GM18517 (cell line): ENCODE measurements at regions not wholly inside any gene's neighbourhood (a gene's known extent, or its start where the extent isn't known, plus 50 kb on each side); places are given as distances from the start of the nearest gene placed in this dataset.

Experiments used
- ATAC-seq: cut with Tn5 transposase; IDR thresholded peaks from one replicate; pipeline ENCODE4 v1.9.1; 2021; ENCODE audit warnings: mild to moderate bottlenecking, moderate library complexity; ENCODE audit not compliant: unreplicated experiment

- ATAC-seq: no peak
These were observed 1563.0 kb downstream of the SUCLG1 start for GRCh38 chr2:82896117-82896516.

- ATAC-seq: no peak
These were observed 1565.9 kb downstream of the SUCLG1 start for GRCh38 chr2:82893190-82893589.

- no peak for ATAC-seq
These were observed 1579.3 kb downstream of the SUCLG1 start for GRCh38 chr2:82879803-82880202.

DNA sequence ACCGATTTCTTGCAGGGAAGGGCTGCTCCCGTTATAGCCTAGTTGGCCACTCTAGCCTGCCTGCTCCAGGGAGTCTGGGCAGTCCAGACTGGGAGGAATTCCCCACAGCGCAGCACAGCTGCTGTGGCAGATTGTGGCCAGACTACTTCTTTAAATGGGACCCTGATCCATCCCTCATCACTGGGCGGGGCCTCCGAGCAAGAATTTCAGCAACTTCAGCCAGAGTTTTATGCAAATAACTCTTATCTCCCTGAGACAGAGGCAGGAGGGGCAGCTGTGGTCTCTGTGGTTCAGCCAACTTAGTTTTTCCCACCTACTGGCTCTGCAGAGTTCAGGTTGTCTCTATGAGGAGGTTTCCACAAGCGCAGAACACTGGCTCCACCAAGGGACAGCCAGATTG is 1583.2 kb downstream of the SUCLG1 start:
- ATAC-seq: no peak

DNA sequence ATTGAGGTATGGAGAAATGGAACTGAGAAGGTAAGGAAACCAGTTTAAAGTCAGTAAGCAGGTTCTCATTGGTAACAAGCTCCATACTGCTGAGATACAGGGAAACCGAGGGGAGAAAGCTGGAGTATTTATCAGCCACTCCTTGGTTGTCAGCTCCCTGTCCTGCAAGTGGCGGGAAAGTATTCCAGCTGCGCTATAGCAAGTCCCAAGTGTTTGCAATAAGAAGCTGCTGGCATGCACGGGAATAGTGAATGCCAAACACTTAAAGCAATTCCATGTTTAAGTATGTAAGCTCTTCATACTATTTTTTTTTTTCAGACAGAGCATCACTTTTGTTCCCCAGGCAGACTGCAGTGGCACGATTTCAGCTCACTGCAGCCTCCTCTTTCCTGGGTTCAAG is 1601.1 kb downstream of the SUCLG1 start:
- no peak for ATAC-seq

DNA sequence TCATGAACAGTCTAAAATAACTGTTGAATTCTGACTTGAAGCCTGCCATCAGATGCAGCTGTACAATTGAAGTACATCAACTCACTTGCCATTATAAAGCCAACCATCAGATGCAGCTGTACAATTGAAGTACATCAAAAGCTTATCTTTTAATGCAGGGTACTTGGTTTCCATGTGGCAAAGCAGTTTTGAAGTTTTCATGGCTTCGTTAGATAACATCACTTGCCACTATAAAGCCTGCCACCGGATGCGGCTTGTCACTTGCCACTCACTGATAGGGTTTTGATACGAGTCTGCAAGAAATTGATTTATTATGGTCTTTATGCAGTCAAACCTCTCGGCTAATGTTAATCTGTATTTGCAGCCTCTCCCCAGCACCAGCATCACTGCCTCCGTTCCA is 1605.8 kb downstream of the SUCLG1 start:
- ATAC-seq: no peak

DNA sequence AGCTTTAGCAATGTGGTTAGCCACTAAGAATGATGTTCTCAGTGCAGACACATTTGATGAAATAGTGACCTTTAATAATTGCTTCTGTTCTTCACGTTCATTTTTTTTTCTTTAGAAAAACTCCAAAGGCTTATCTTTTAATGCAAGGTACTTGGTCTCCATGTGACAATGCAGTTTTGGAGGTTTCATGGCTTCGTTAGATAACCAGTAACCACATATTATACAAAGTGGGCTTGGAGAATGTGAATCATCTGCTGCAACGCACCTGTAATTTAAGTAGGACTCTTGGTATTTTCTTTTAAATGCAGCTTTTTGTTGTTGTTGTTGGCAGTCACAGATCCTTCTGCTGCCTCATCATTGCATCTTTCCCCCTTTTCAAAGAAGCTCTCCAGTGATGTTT is 1606.3 kb downstream of the SUCLG1 start:
- no peak for ATAC-seq

DNA sequence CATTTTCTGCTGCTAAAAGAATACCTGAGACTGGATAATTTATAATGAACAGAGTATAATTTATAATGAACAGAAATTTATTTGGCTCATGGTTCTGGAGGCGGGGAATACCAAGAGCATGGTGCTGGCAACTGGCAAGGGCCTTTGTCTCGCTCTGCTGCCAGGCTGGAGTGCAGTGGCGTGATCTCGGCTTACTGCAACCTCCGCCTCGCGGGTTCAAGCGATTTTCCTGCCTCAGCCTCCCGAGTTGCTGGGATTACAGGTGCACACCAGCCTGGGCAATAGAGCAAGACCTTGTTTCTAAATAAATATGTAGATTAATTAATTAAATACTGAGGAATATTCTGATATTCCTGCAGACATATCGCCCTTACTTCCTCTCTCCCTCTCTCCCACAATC is 1610.8 kb downstream of the SUCLG1 start:
- no peak for ATAC-seq

- ATAC-seq: no peak
These were observed 1620.0 kb downstream of the SUCLG1 start for GRCh38 chr2:82839036-82839435.

- ATAC-seq: no peak
These were observed 1621.3 kb downstream of the SUCLG1 start for GRCh38 chr2:82837588-82838304.

GRCh38 chr2:82834893-82835292 is 1624.2 kb downstream of the SUCLG1 start:
- no peak for ATAC-seq

DNA sequence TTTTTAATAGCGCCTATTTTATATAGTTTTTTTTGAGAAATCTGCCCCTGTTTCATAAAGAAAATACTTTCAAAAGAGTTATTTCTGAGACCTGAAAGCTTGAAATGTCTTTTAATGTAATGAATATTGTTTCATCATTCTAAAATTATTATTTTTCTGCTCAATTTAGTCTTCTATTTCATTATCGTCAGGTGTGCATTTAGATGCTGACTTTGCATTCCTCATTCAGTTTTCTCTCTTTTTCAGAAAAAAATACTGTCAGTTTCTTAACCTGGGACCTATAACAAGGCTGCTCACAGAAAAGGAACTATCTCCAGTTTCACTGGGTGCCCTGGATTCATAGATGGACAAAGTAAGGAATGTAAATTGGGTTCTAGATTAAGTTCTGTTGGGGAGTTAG is 1631.7 kb downstream of the SUCLG1 start:
- no peak for ATAC-seq

GRCh38 chr2:82826437-82826836 is 1632.6 kb downstream of the SUCLG1 start:
- ATAC-seq: no peak

GRCh38 chr2:82825410-82826090 is 1633.5 kb downstream of the SUCLG1 start:
- ATAC-seq: no peak

- ATAC-seq: no peak
These were observed 1635.2 kb downstream of the SUCLG1 start for GRCh38 chr2:82823892-82824291.

GRCh38 chr2:82819951-82820350 is 1639.1 kb downstream of the SUCLG1 start:
- ATAC-seq: no peak

GRCh38 chr2:82814146-82814545 is 1644.9 kb downstream of the SUCLG1 start:
- ATAC-seq: no peak

DNA sequence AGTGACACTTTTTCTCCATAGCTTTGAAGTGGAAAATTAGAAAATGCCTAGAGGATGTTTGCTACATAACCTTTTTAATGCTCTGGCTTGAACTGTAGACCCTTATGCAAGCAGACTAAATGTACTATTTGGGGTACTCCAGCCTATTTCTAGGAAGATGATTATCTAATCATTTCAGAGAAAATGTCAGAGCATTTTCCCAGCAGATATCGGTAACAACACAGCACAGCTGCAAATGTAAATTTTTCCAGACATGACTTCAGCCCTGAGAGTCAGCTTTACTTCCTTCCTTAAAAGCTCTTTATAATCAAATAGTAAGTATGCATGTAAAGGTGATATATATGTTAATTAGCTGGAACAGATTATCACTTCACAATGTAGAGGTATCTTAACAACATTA is 1647.1 kb downstream of the SUCLG1 start:
- no peak for ATAC-seq

- ATAC-seq: no peak
These were observed 1655.8 kb downstream of the SUCLG1 start for GRCh38 chr2:82803307-82803706.

- no peak for ATAC-seq
These were observed 1661.6 kb downstream of the SUCLG1 start for GRCh38 chr2:82797469-82797868.

DNA sequence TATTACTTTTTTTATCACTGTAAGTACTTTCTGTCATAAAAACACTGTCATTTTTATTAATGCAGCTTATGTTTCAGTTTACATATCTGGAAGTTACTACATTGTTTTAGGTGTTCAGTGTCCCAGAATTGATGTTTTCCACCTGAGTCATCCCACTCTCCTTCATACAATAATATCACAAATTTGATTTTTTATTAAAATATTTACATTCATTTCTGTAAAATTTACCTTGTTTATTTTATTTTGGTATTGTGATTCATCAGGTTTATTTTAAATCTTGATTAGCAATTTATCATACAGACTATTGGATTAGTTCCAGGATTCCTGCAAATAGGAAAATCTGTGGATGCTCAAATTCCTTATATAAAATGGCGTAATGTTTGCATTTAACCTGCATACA is 1662.9 kb downstream of the SUCLG1 start:
- ATAC-seq: no peak

DNA sequence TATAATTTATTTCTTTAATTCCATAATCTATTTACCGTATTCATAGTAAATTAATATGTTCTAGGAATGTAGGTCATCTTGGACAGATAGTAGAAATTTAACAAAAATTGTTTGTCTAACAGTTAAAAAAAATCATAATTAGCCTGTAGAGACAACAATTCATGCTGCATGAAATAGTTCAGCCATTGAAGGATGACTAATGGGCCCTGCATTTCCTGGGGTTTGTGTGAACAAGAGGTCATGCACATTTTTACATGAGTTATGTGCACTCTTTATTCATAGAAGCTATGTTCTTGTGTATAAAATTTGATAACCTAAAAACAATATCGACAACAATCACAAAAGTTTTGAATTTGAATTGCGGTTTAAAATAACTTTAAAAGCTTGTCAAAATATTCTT is 1663.6 kb downstream of the SUCLG1 start:
- no peak for ATAC-seq
